ENCODE measurements at regions not wholly inside any gene's neighbourhood (a gene's known extent, or its start where the extent isn't known, plus 50 kb on each side); places are given as distances from the start of the nearest gene placed in this dataset.

DNA sequence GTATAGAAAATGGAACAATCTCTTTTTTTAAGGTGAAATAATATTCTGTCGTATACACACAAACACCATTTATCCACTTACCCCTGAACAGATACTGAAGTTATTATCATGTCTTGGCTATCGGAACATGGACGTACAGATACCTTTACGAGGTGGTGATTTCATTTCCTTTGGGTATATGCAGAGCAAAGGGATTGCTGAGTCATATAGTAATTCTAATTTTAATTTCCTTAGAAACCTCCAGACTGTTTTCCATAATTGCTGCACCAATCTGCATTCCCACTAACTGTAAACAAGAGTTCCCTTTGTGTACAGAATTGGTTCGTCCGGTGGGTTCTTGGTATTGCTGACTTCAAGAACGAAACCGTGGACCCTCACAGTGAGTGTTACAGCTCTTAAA is 179.4 kb downstream of the SHOX2 start:
- no peak for TF ChIP-seq CTCF (IDR thresholded peaks at IDR 0.05)
- TF ChIP-seq POLR2A (IDR thresholded peaks at IDR 0.05): no peak
